GM12878 (cell line): ENCODE measurements at regions not wholly inside any gene's neighbourhood (a gene's known extent, or its start where the extent isn't known, plus 50 kb on each side); places are given as distances from the start of the nearest gene placed in this dataset.

Experiments
- ATAC-seq: fragments of 200-7000 bp; cut with Tn5 transposase; 3 replicates; pipeline ENCODE4 v1.9.1; 2020; ENCODE audit warnings: mild to moderate bottlenecking, moderate library complexity
- BruUV-seq: library from RNA; stranded (reverse); fragments of 400-500 nt; replicated peaks from 2 replicates; lab custom pipeline; 2021; lab: Mats Ljungman, UMichigan
- CTCF ChIA-PET: fragments of 300-600 bp; sonication (Branson Sonifier 250); formaldehyde crosslinking; extraction: SDS; loops from one replicate; lab custom pipeline; 2021; ENCODE audit warnings: inconsistent platforms; lab: Yijun Ruan, JAX
- POLR2A ChIA-PET: fragments of 350-600 bp; formaldehyde crosslinking; extraction: SDS; loops from one replicate; lab custom pipeline; 2021; ENCODE audit warnings: inconsistent platforms; lab: Charles Lee
- RAD21 ChIA-PET: fragments of 300-600 bp; sonication (Branson Sonifier 250); formaldehyde crosslinking; loops from one replicate; lab custom pipeline; 2023; ENCODE audit warnings: antibody characterized with exemption; ENCODE audit not compliant: unreplicated experiment; lab: Charles Lee
- SMC1A ChIA-PET: fragments of 300-600 bp; sonication (Branson Sonifier 250); formaldehyde crosslinking; loops from one replicate; lab custom pipeline; 2023; ENCODE audit not compliant: unreplicated experiment, uncharacterized antibody; lab: Charles Lee
- DNase-seq: peaks from one replicate; pipeline ENCODE4 v3.0.0-alpha.2; 2011; ENCODE audit warnings: low read depth, low spot score
- FAIRE-seq: peaks from 3 replicates; lab custom pipeline; 2011; peaks lifted over from hg19 to GRCh38; lab: Jason Lieb, UNC
- H2AFZ ChIP-seq: 2 replicates; pipeline ENCODE4 v1.6.0; 2011; ENCODE audit warnings: low read depth, low read length, control low read depth; ENCODE audit not compliant: control insufficient read depth
- H3K27ac ChIP-seq: 2 replicates; pipeline ENCODE4 v1.5.1; 2011; ENCODE audit warnings: control low read depth; ENCODE audit not compliant: control insufficient read depth, insufficient read depth
- H3K27me3 ChIP-seq, 2 experiments: replicated peaks in 1 of 2; 2 replicates each; pipeline versions ENCODE4 v1.6.0 to v1.6.1; 2011; ENCODE audit warnings: low read length in 1 of 2; ENCODE audit not compliant: control insufficient read depth in 2 of 2, insufficient read depth in 2 of 2
- H3K36me3 ChIP-seq, 2 experiments: 2 replicates each; pipeline ENCODE4 v1.5.1; 2011; ENCODE audit warnings: low read length in 1 of 2; ENCODE audit not compliant: control insufficient read depth in 2 of 2, insufficient read depth in 2 of 2
- H3K4me1 ChIP-seq: 2 replicates; pipeline ENCODE4 v1.6.1; 2011; ENCODE audit warnings: mild to moderate bottlenecking, low read length, moderate library complexity, mixed read lengths; ENCODE audit not compliant: control insufficient read depth, insufficient read depth
- H3K4me2 ChIP-seq: 2 replicates; pipeline ENCODE4 v1.6.0; 2011; ENCODE audit warnings: control low read depth; ENCODE audit not compliant: control insufficient read depth, insufficient read depth
- H3K4me3 ChIP-seq: fragments of 200-600 bp; sonication (generic); 2 replicates; pipeline ENCODE4 v1.5.1; 2016
- H3K79me2 ChIP-seq: 2 replicates; pipeline ENCODE4 v1.6.0; 2011; ENCODE audit warnings: low read length; ENCODE audit not compliant: control insufficient read depth, insufficient read depth
- H3K9ac ChIP-seq: 2 replicates; pipeline ENCODE4 v1.8.0; 2011; ENCODE audit warnings: low read length, control low read depth, mixed read lengths; ENCODE audit not compliant: control insufficient read depth, insufficient read depth
- H3K9me3 ChIP-seq: replicated peaks from 3 replicates; pipeline ENCODE4 v1.5.1; 2011; ENCODE audit warnings: mild to moderate bottlenecking, low read length; ENCODE audit not compliant: control insufficient read depth, insufficient read depth
- H4K20me1 ChIP-seq: 2 replicates; pipeline ENCODE4 v1.6.0; 2011; ENCODE audit not compliant: control insufficient read depth, insufficient read depth
- CEBPB ChIP-seq, 2 experiments: fragments of 150-350 bp in 1 of 2; IDR thresholded peaks; 2 replicates each; pipeline ENCODE4 v1.6.1; 2012 to 2014; ENCODE audit warnings: low read depth in 2 of 2, low read length in 2 of 2, borderline replicate concordance in 1 of 2, inconsistent platforms in 1 of 2
- MAX ChIP-seq: IDR thresholded peaks from 2 replicates; pipeline ENCODE4 v1.6.1; 2012; ENCODE audit warnings: low read depth, low read length, improper control_type of control experiment
- MEF2B ChIP-seq: fragments of 450-650 bp; IDR thresholded peaks from 2 replicates; pipeline ENCODE4 v1.6.1; 2018; ENCODE audit warnings: mild to moderate bottlenecking, moderate library complexity; ENCODE audit not compliant: partially characterized antibody, poor library complexity, severe bottlenecking
- NR2C2 ChIP-seq: IDR thresholded peaks from 2 replicates; pipeline ENCODE4 v1.6.1; 2011; ENCODE audit warnings: borderline replicate concordance, low read depth; ENCODE audit not compliant: control insufficient read depth, insufficient read length
- NRF1 ChIP-seq: conservative IDR thresholded peaks from 2 replicates; pipeline ENCODE4 v1.6.1; 2011; ENCODE audit warnings: mild to moderate bottlenecking, low read depth, low read length, improper control_type of control experiment
- REST ChIP-seq: IDR thresholded peaks from 2 replicates; pipeline ENCODE4 v1.6.1; 2012; ENCODE audit warnings: mild to moderate bottlenecking, low read depth, low read length
- STAT3 ChIP-seq: IDR thresholded peaks from 2 replicates; pipeline ENCODE4 v1.6.1; 2011; ENCODE audit warnings: low read depth, low read length, improper control_type of control experiment
- USF2 ChIP-seq: IDR thresholded peaks from 2 replicates; pipeline ENCODE4 v1.6.1; 2011; ENCODE audit warnings: low read depth, low read length, improper control_type of control experiment, borderline replicate concordance
- WGBS: methylation state at CpG from one replicate; pipeline ENCODE4 v1.1.6; 2016; ENCODE audit warnings: low lambda C conversion rate; ENCODE audit not compliant: insufficient replicate concordance, insufficient coverage; ENCODE audit errors: missing lambda C conversion rate; 5-methylcytosine and 5-hydroxymethylcytosine counted together
- in situ Hi-C: fragments of 300-500 bp; cut with MboI; formaldehyde crosslinking; loops from 9 replicates; pipeline ENCODE4 v1.14.3; 2018; ENCODE audit warnings: mixed read lengths
- intact Hi-C: fragments of 100-400 bp; cut with micrococcal nuclease; formaldehyde crosslinking; loops from one replicate; pipeline ENCODE4 v1.14.2; 2022; ENCODE audit not compliant: unreplicated experiment

- no peaks in the 10 kb centered on the region for H3K79me2 ChIP-seq
- no TSS peak for BruUV-seq
- no peaks in the 10 kb centered on the region for H4K20me1 ChIP-seq
- TF ChIP-seq USF2 = no peak
- no peak for TF ChIP-seq NR2C2
- TF ChIP-seq MEF2B = no peak
- TF ChIP-seq NRF1 = no peak
- TF ChIP-seq REST = no peak
- no peak for TF ChIP-seq MAX
- TF ChIP-seq CEBPB (IDR thresholded peaks at IDR 0.05; ENCODE audit: borderline replicate concordance in 1 of 2, low read depth in 2 of 2, low read length in 2 of 2) = no peak
- TF ChIP-seq STAT3 = no peak
- TF ChIP-seq, all 136 proteins: peak for 0
- no peak overlapping the region for H3K4me3 ChIP-seq
- H3K9ac ChIP-seq = no peak overlapping the region
- no peak overlapping the region for H3K4me2 ChIP-seq
- in situ Hi-C loops (no loop called here), intact Hi-C loops (no loop called here)
- ATAC-seq (no peak), FAIRE-seq (no peak), DNase-seq (no peak)
- no peak overlapping the region for H2AFZ ChIP-seq
- CTCF ChIA-PET = interaction anchor here (0.6 kb wide), 1 partner anchor 198 kb away, joined by 4 read pairs; no protein-coding TSS in a partner anchor
- POLR2A ChIA-PET = no interaction called here
- H3K36me3 ChIP-seq = no peaks in the 10 kb centered on the region
- no peaks in the 10 kb centered on the region for H3K9me3 ChIP-seq
- no peaks in the 10 kb centered on the region for H3K4me1 ChIP-seq
- H3K27me3 ChIP-seq = no peaks in the 10 kb centered on the region
- SMC1A ChIA-PET = no interaction called here
- no peak overlapping the region for H3K27ac ChIP-seq
- RAD21 ChIA-PET = no interaction called here
- WGBS = 27% methylated on average over 6 of the region's 6 CpGs
Measured at GRCh38 chr6:147811913-147812629, 303.6 kb downstream of the SAMD5 start.
